Body of pancreas (tissue), 4 donors: ENCODE measurements at regions not wholly inside any gene's neighbourhood (a gene's known extent, or its start where the extent isn't known, plus 50 kb on each side); places are given as distances from the start of the nearest gene placed in this dataset.
"Not testable (repeated sequence)": the region's sequence is repeated elsewhere in the genome, so short reads cannot be mapped to it uniquely, and the experiment has no call there.

Source experiments
- ATAC-seq: fragments of 150-250 bp; one replicate; pipeline ENCODE4 v1.9.1; 2016
- DNase-seq, 4 donors: peaks; one replicate each; pipeline ENCODE4 v3.0.0-alpha.2; 2019
- H3K27ac ChIP-seq, 4 donors: fragments of 200-600 bp; sonication (generic); 1 replicate in 3 of 4; 2 replicates in 1 of 4; pipeline versions ENCODE4 v1.5.1 to v1.6.1; 2016 to 2019; ENCODE audit warnings: mild to moderate bottlenecking in 1 of 4, mixed read lengths in 1 of 4, moderate library complexity in 1 of 4
- H3K27me3 ChIP-seq, 2 donors: fragments of 200-600 bp; sonication (generic); one replicate each; pipeline ENCODE4 v1.6.0; 2016; ENCODE audit warnings: mild to moderate bottlenecking in 1 of 2
- H3K36me3 ChIP-seq, 2 donors: fragments of 200-600 bp; sonication (generic); replicated peaks in 1 of 2; 2 replicates each; pipeline ENCODE4 v1.5.1; 2016; ENCODE audit warnings: low read depth in 2 of 2; ENCODE audit not compliant: insufficient read depth in 1 of 2
- H3K4me1 ChIP-seq: fragments of 200-600 bp; sonication (generic); one replicate; pipeline ENCODE4 v1.6.0; 2016
- H3K4me3 ChIP-seq, 2 donors: fragments of 200-600 bp; sonication (generic); 1 replicate in 1 of 2; 2 replicates in 1 of 2; pipeline ENCODE4 v1.5.1; 2016 to 2019
- H3K9me3 ChIP-seq, 3 donors: fragments of 200-600 bp; sonication (generic); 1 replicate in 2 of 3; 2 replicates in 1 of 3; pipeline ENCODE4 v1.5.1; 2016
- POLR2A ChIP-seq, 3 donors: fragments of 450-650 bp; IDR thresholded peaks; one replicate each; pipeline ENCODE4 v1.6.1; 2016; ENCODE audit warnings: antibody characterized with exemption in 3 of 3, mild to moderate bottlenecking in 2 of 3
- WGBS, 2 donors: methylation state at CpG; one replicate each; pipeline ENCODE4 v1.1.5; 2017; 5-methylcytosine and 5-hydroxymethylcytosine counted together
- intact Hi-C: fragments of 100-400 bp; cut with DNase I; formaldehyde crosslinking; loops from one replicate; pipeline ENCODE4 v1.15.1; 2023
- TF ChIP-seq, protein P1 (sequence below), 7 experiments: fragments of 450-650 bp in 4 of 7; fragments of 200-600 bp in 3 of 7; sonication (generic) in 3 of 7; IDR thresholded peaks; one replicate each; pipeline ENCODE4 v1.5.1; 2016 to 2019; ENCODE audit warnings: antibody characterized with exemption in 7 of 7

DNA sequence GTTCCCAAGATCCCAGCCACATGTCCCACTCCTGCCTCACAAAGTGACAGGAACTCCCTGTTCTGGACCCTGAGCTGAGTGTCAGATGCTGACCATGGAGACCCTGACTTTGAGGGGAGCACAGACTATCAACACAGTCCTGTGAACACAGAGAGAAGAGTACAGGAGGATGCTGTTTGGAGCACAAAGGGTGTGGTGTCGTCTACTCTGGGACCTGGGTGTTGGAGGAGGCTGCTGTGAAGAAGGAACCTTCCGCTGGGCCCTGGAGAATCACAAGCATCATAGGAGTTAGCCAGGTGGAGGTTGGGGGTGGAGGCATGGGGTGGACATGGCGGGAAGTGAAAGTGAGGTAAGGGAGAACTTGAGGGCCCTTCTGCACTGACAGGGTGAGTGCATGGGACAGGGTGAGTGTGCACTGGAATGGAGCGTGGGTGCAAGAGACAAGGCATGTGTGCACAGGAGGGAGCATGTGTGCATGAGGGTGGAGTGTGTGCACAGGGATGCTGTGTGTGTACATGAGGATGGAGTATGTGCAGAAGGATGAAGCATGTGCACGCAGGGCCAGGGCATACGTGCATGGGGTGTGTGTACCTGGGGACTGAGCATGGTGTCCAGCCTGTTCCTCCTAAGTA is 70.7 kb upstream of the ANTXRL start:
- DNase-seq (no peak), ATAC-seq (no peak)
- no peak for TF ChIP-seq POLR2A (IDR thresholded peaks at IDR 0.05)
- TF ChIP-seq, protein P1, sequence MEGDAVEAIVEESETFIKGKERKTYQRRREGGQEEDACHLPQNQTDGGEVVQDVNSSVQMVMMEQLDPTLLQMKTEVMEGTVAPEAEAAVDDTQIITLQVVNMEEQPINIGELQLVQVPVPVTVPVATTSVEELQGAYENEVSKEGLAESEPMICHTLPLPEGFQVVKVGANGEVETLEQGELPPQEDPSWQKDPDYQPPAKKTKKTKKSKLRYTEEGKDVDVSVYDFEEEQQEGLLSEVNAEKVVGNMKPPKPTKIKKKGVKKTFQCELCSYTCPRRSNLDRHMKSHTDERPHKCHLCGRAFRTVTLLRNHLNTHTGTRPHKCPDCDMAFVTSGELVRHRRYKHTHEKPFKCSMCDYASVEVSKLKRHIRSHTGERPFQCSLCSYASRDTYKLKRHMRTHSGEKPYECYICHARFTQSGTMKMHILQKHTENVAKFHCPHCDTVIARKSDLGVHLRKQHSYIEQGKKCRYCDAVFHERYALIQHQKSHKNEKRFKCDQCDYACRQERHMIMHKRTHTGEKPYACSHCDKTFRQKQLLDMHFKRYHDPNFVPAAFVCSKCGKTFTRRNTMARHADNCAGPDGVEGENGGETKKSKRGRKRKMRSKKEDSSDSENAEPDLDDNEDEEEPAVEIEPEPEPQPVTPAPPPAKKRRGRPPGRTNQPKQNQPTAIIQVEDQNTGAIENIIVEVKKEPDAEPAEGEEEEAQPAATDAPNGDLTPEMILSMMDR (IDR thresholded peaks at IDR 0.05) = no peak
- Histone ChIP-seq H3K4me1 (no peaks in the 10 kb centered on the region), H3K27me3 (no peaks in the 10 kb centered on the region), H3K9me3 (no peaks in the 10 kb centered on the region), H3K27ac (no peak overlapping the region), H3K36me3 (no peaks in the 10 kb centered on the region), H3K4me3 (no peak overlapping the region)
- WGBS, 2 donors = 66 to 82% methylated on average over 6 of the region's 6 CpGs
- intact Hi-C loops = no loop called here

DNA sequence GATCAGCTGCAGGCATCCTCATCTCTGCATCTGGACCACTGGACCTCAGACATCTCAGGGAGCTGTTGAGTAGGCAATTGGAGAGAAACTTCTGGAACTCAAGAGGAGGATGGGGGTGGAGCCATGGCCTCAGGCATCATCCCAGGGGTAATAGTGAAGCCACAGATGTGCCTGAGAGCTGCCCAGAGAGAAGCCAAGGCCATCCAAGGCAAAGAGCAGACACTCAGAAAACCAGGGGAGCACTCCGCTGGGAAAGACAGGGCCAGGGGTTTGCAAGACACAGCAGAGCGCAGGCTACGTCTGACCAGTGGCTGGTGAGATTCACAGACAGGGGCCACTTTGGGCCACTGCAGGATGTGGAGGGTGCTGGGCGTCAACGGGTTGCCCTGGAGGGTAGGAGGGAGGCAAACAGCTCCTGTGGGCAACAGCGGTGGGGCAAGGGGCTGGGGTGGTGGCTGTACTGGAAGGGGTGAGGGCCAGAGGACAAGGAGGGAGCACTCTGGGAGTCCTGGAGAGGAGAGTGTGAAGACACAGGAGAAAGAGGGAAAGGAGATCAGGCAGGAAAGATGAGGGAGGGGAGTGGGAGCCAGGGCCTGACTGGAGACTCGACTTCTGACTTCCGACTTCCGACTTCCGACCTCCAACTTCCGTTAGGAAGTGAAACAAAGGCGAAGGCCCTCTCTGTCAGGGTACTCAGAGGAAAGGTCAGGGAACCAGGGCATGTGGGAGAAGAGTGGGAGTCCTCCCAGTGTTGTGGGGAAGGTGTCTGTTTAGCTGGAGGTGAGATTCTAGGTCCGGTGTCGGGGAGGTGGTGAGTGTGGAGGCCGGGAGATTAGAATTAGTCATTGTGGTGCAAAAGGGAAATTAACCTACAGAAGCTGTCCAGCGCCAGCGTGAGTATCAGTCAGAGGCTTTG is 69.7 kb upstream of the ANTXRL start:
- DNase-seq (no peak), ATAC-seq (no peak)
- no peak overlapping the region for H3K27ac ChIP-seq
- no peaks in the 10 kb centered on the region for H3K9me3 ChIP-seq
- 59 to 60% methylated on average over 16 to 17 of the region's 17 CpGs for whole genome bisulfite sequencing, 2 donors
- H3K27me3 ChIP-seq = no peaks in the 10 kb centered on the region
- H3K4me3 ChIP-seq = no peak overlapping the region
- no peaks in the 10 kb centered on the region for H3K36me3 ChIP-seq
- no peaks in the 10 kb centered on the region for H3K4me1 ChIP-seq
- intact Hi-C loops = no loop called here
- TF ChIP-seq POLR2A (IDR thresholded peaks at IDR 0.05) = no peak
- TF ChIP-seq, protein P1 (IDR thresholded peaks at IDR 0.05) = no peak

DNA sequence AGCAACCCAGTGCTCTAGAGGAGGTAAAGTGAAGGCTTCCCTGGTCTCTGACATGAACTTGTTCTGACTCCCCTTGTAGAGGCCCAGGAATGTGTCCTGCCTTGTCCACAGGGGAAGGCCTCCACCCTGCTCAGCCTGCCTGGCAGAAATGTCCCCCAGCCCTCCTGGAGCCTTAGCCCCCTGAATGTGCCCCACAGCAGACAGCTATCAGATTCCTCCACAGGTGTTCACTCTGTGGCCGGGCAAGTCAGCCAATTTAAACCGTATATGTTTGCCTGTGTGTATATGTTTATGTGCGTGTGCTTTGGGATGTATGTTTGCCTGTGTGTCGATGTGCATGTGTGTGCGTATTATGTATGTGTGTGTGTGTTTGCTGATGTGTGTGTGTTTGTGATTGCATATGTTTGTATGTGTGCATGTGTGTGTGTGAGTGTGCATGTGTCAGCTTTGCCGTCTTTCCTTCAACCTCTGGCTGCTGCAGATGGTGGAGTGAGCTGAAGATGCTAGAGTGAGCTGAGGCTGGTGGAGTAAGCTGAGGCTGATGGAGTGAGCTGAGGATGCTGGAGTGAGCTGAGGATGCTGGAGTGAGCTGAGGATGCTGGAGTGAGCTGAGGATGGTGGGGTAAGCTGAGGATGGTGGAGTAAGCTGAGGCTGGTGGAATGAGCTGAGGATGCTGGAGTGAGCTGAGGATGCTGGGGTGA is 68.9 kb upstream of the ANTXRL start:
- 53 to 56% methylated on average over 5 to 6 of the region's 6 CpGs for WGBS, 2 donors
- Histone ChIP-seq H3K4me1 (no peaks in the 10 kb centered on the region), H3K36me3 (no peaks in the 10 kb centered on the region), H3K9me3 (no peaks in the 10 kb centered on the region), H3K27me3 (no peaks in the 10 kb centered on the region), H3K4me3 (no peak overlapping the region), H3K27ac (no peak overlapping the region)
- TF ChIP-seq POLR2A (IDR thresholded peaks at IDR 0.05) = no peak
- TF ChIP-seq, protein P1 (IDR thresholded peaks at IDR 0.05) = no peak
- ATAC-seq = no peak
- intact Hi-C loops = no loop called here
- no peak for DNase-seq

DNA sequence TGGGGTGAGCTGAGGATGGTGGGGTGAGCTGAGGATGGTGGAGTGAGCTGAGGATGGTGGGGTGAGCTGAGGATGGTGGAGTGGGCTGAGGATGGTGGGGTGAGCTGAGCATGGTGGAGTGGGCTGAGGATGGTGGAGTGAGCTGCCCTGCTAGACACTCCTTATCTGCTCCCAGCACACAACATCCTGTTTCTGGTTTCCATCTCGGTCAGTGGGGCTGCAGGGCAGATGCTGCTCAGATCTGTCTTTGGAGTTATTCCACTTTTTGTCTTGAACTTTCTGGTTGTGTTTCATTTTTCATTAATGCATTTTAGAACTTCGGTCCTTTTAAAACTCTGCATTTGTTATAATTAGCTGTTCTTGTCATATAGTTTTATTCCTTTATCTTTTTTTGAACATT is 67.9 kb upstream of the ANTXRL start:
- intact Hi-C loops = no loop called here
- Histone ChIP-seq H3K4me3 (no peak overlapping the region), H3K36me3 (no peaks in the 10 kb centered on the region), H3K27ac (no peak overlapping the region), H3K4me1 (no peaks in the 10 kb centered on the region), H3K27me3 (no peaks in the 10 kb centered on the region), H3K9me3 (no peaks in the 10 kb centered on the region)
- no peak for ATAC-seq
- TF ChIP-seq POLR2A (IDR thresholded peaks at IDR 0.05) = no peak
- TF ChIP-seq, protein P1 (IDR thresholded peaks at IDR 0.05) = no peak
- DNase-seq = no peak
- WGBS, 2 donors = 44 to 51% methylated on average over 2 of the region's 2 CpGs

DNA sequence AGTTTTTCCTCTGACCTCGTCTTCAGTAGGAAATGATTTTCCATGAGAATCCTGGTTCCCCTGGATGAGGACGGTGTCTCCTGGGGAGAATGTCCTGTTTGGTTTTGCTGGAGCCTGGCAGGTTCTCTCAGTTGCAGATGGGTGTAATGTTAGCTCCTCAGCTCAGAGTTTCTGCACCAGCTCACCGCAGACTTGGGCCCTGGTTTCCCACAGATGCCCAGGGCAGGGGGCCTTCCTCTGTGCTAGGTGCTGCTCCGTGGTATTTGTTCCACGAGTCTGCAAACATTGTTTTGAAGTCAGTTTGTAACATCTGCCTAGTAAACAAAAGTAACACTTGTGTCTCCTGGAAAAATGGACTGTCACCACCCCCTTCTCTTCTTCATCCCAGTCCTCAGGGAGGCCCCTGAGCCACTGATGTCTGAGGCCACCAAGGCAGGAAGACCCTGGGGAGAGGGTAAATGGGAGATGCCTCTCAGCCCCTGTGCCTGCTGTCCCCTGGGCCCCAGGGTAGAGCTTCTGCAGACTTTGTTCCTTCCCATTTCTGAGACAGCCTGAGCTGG is 67.3 kb upstream of the ANTXRL start:
- DNase-seq, H3K36me3 ChIP-seq, intact Hi-C loops, ATAC-seq, H3K9me3 ChIP-seq, H3K27me3 ChIP-seq, H3K4me1 ChIP-seq, H3K4me3 ChIP-seq, H3K27ac ChIP-seq: not testable (repeated sequence)
- 46 to 47% methylated on average over 5 of the region's 5 CpGs for WGBS, 2 donors
